HG03135 (cell line): ENCODE measurements at regions not wholly inside any gene's neighbourhood (a gene's known extent, or its start where the extent isn't known, plus 50 kb on each side); places are given as distances from the start of the nearest gene placed in this dataset.

Experiments
- ATAC-seq: cut with Tn5 transposase; IDR thresholded peaks from one replicate; pipeline ENCODE4 v1.9.1; 2021; ENCODE audit warnings: mild to moderate bottlenecking, moderate library complexity; ENCODE audit not compliant: unreplicated experiment

DNA sequence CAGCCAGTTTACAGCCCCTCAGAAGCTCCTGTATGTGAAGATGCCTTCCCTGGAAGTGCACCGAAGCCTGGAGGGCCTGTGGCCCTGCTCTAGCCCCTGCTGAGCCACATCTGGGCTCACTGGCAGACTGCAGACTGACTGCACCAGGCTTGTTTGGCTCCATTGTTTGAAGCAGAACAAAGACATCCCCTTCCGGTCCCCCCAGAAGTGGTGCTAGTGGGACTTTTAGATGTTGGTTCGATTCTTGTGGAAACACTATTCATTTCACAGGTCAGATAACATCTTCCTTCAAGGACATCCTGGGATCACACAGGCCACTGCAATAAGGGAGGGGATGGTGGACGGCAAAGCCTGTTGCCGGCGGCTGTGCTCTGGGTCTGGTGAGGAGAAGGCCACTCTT lies 57.8 kb upstream of the CBLN2 start:
- no peak for ATAC-seq

DNA sequence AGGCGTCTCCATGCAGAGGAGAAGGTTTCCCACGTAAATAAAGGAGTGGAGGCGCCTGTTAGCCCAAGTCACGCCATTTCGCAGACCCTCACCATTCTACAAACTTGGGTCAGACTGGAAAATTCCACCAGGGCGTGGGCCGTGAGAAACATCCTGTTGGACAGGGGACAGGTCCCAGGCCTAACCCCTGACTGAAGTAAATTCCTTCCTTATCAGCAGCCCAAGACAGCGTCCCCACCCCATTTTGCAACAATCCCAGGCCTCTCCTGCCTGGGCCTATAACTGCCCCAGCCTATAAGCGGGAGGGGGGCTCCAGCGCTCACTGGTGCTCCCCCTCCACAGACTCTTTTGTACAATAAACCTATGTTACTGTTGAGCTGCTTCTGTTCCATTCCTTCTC lies 57.3 kb upstream of the CBLN2 start:
- ATAC-seq, result no peak
